CD8-positive, alpha-beta memory T cell (primary cell): ENCODE measurements at regions not wholly inside any gene's neighbourhood (a gene's known extent, or its start where the extent isn't known, plus 50 kb on each side); places are given as distances from the start of the nearest gene placed in this dataset.
A peak's percentile ranks its signal among the peaks of the same experiment; 100 is the strongest.

Source experiments
- CTCF ChIA-PET: fragments of 350-600 bp; sonication (Branson Sonifier 250); formaldehyde crosslinking; loops from one replicate; lab custom pipeline; 2021; ENCODE audit warnings: antibody characterized with exemption; lab: Charles Lee
- POLR2A ChIA-PET: fragments of 350-600 bp; sonication (Branson Sonifier 250); formaldehyde crosslinking; loops from one replicate; lab custom pipeline; 2021; ENCODE audit warnings: antibody characterized with exemption; lab: Charles Lee
- DNase-seq, 5 donors: peaks; one replicate each; pipeline versions ENCODE4 v3.0.0 to v3.0.0-alpha.2; 2020 to 2022; ENCODE audit warnings: mixed read lengths in 1 of 5
- H3K27ac ChIP-seq: one replicate; pipeline ENCODE4 v1.7.0; 2013; ENCODE audit warnings: low read depth, mild to moderate bottlenecking, low read length, moderate library complexity
- H3K27me3 ChIP-seq: 2 replicates; pipeline ENCODE4 v1.7.0; 2013; ENCODE audit warnings: low read length, mild to moderate bottlenecking; ENCODE audit not compliant: insufficient read depth, poor library complexity, severe bottlenecking
- H3K36me3 ChIP-seq: 2 replicates; pipeline ENCODE4 v1.7.0; 2013; ENCODE audit warnings: mild to moderate bottlenecking, low read length, moderate library complexity; ENCODE audit not compliant: insufficient read depth
- H3K4me1 ChIP-seq: 2 replicates; pipeline ENCODE4 v1.7.0; 2013; ENCODE audit warnings: mild to moderate bottlenecking, low read length, moderate library complexity; ENCODE audit not compliant: insufficient read depth
- H3K4me3 ChIP-seq: 2 replicates; pipeline ENCODE4 v1.7.0; 2013; ENCODE audit warnings: mild to moderate bottlenecking, low read length
- H3K9me3 ChIP-seq: 2 replicates; pipeline ENCODE4 v1.7.0; 2013; ENCODE audit warnings: mild to moderate bottlenecking, low read length
- H3K27ac Mint-ChIP-seq, 8 donors: one replicate each; pipeline ENCODE4 v1.8.0; 2020 to 2021; ENCODE audit warnings: mixed read lengths in 8 of 8, mild to moderate bottlenecking in 6 of 8, inconsistent platforms in 3 of 8, moderate library complexity in 3 of 8
- H3K27me3 Mint-ChIP-seq, 2 donors: one replicate each; pipeline ENCODE4 v1.8.0; 2020 to 2021; ENCODE audit warnings: mixed read lengths in 2 of 2, mild to moderate bottlenecking in 1 of 2, moderate library complexity in 1 of 2
- H3K36me3 Mint-ChIP-seq, 3 donors: one replicate each; pipeline ENCODE4 v1.8.0; 2020 to 2021; ENCODE audit warnings: mixed read lengths in 3 of 3, inconsistent platforms in 1 of 3, mild to moderate bottlenecking in 1 of 3
- H3K4me1 Mint-ChIP-seq, 3 donors: one replicate each; pipeline ENCODE4 v1.8.0; 2020 to 2021; ENCODE audit warnings: mixed read lengths in 3 of 3, inconsistent platforms in 1 of 3, mild to moderate bottlenecking in 1 of 3
- H3K4me3 Mint-ChIP-seq, 7 donors: one replicate each; pipeline ENCODE4 v1.8.0; 2020 to 2021; ENCODE audit warnings: mixed read lengths in 7 of 7, mild to moderate bottlenecking in 6 of 7, moderate library complexity in 4 of 7, inconsistent platforms in 2 of 7
- H3K9me3 Mint-ChIP-seq, 5 donors: one replicate each; pipeline ENCODE4 v1.8.0; 2020 to 2022; ENCODE audit warnings: mixed read lengths in 5 of 5, mild to moderate bottlenecking in 3 of 5, moderate library complexity in 2 of 5, inconsistent platforms in 1 of 5

GRCh38 chr10:111709603-111710002 is 474.0 kb downstream of the GPAM start:
- H3K36me3 Mint-ChIP-seq: peaks cover 0 to 2% (median 0%) of the 10 kb centered on the region in 3 donors
- POLR2A ChIA-PET: no interaction called here
- no peaks in the 10 kb centered on the region for H3K4me1 Mint-ChIP-seq
- H3K27ac ChIP-seq: no peak overlapping the region
- H3K4me1 ChIP-seq: no peaks in the 10 kb centered on the region
- H3K4me3 ChIP-seq: no peak overlapping the region
- H3K4me3 Mint-ChIP-seq: peak overlapping the region in 1 of 7 donors; percentile 49
- CTCF ChIA-PET: no interaction called here
- no peak for DNase-seq
- H3K27me3 ChIP-seq: no peaks in the 10 kb centered on the region
- H3K27ac Mint-ChIP-seq: no peak overlapping the region
- no peaks in the 10 kb centered on the region for H3K36me3 ChIP-seq
- H3K27me3 Mint-ChIP-seq: no peaks in the 10 kb centered on the region
- H3K9me3 ChIP-seq: no peaks in the 10 kb centered on the region
- peaks cover 0 to 10% (median 0%) of the 10 kb centered on the region in 5 donors for H3K9me3 Mint-ChIP-seq

- H3K27ac Mint-ChIP-seq: no peak overlapping the region
- peaks cover 0 to 2% (median 0%) of the 10 kb centered on the region in 3 donors for H3K36me3 Mint-ChIP-seq
- no peaks in the 10 kb centered on the region for H3K4me1 Mint-ChIP-seq
- DNase-seq: no peak
- peaks cover 18 to 24% (median 20%) of the 10 kb centered on the region in 5 donors for H3K9me3 Mint-ChIP-seq
- Histone ChIP-seq H3K4me3 (no peak overlapping the region), H3K27ac (no peak overlapping the region), H3K27me3 (no peaks in the 10 kb centered on the region), H3K4me1 (no peaks in the 10 kb centered on the region), H3K36me3 (no peaks in the 10 kb centered on the region), H3K9me3 (peaks cover 4% of the 10 kb centered on the region)
- no peaks in the 10 kb centered on the region for H3K27me3 Mint-ChIP-seq
- no peak overlapping the region for H3K4me3 Mint-ChIP-seq
- POLR2A ChIA-PET: no interaction called here
- CTCF ChIA-PET: no interaction called here
Observed at GRCh38 chr10:111716032-111716431, 467.5 kb downstream of the GPAM start.

- H3K4me1 Mint-ChIP-seq: no peaks in the 10 kb centered on the region
- H3K9me3 ChIP-seq: no peaks in the 10 kb centered on the region
- H3K4me1 ChIP-seq: no peaks in the 10 kb centered on the region
- no peak for DNase-seq
- H3K27me3 Mint-ChIP-seq: peaks cover 0 to 1% of the 10 kb centered on the region in 2 donors
- H3K9me3 Mint-ChIP-seq: peaks cover 0 to 4% (median 0%) of the 10 kb centered on the region in 5 donors
- no peaks in the 10 kb centered on the region for H3K36me3 ChIP-seq
- no peak overlapping the region for H3K27ac Mint-ChIP-seq
- H3K36me3 Mint-ChIP-seq: no peaks in the 10 kb centered on the region
- no peak overlapping the region for H3K4me3 Mint-ChIP-seq
- H3K27me3 ChIP-seq: no peaks in the 10 kb centered on the region
- H3K4me3 ChIP-seq: no peak overlapping the region
- ChIA-PET CTCF (no interaction called here), POLR2A (no interaction called here)
- H3K27ac ChIP-seq: no peak overlapping the region
Observed at GRCh38 chr10:111724121-111724520, 459.4 kb downstream of the GPAM start.

GRCh38 chr10:111725050-111725449 is 458.5 kb downstream of the GPAM start:
- H3K27ac Mint-ChIP-seq: no peak overlapping the region
- H3K27ac ChIP-seq: no peak overlapping the region
- no peak for DNase-seq
- CTCF ChIA-PET: no interaction called here
- POLR2A ChIA-PET: no interaction called here
- H3K27me3 ChIP-seq: no peaks in the 10 kb centered on the region
- H3K27me3 Mint-ChIP-seq: peaks cover 0 to 1% of the 10 kb centered on the region in 2 donors
- no peaks in the 10 kb centered on the region for H3K9me3 ChIP-seq
- no peaks in the 10 kb centered on the region for H3K4me1 Mint-ChIP-seq
- H3K4me3 ChIP-seq: no peak overlapping the region
- H3K36me3 ChIP-seq: no peaks in the 10 kb centered on the region
- H3K4me1 ChIP-seq: no peaks in the 10 kb centered on the region
- peaks cover 0 to 4% (median 0%) of the 10 kb centered on the region in 5 donors for H3K9me3 Mint-ChIP-seq
- H3K4me3 Mint-ChIP-seq: no peak overlapping the region
- H3K36me3 Mint-ChIP-seq: no peaks in the 10 kb centered on the region

GRCh38 chr10:111732166-111732785 is 451.3 kb downstream of the GPAM start:
- Histone ChIP-seq H3K36me3 (no peaks in the 10 kb centered on the region), H3K9me3 (no peaks in the 10 kb centered on the region), H3K27ac (no peak overlapping the region), H3K4me1 (no peaks in the 10 kb centered on the region), H3K4me3 (no peak overlapping the region), H3K27me3 (no peaks in the 10 kb centered on the region)
- no peaks in the 10 kb centered on the region for H3K4me1 Mint-ChIP-seq
- H3K9me3 Mint-ChIP-seq: peaks cover 0 to 2% (median 0%) of the 10 kb centered on the region in 5 donors
- H3K27ac Mint-ChIP-seq: no peak overlapping the region
- CTCF ChIA-PET: no interaction called here
- H3K36me3 Mint-ChIP-seq: no peaks in the 10 kb centered on the region
- H3K4me3 Mint-ChIP-seq: no peak overlapping the region
- H3K27me3 Mint-ChIP-seq: no peaks in the 10 kb centered on the region
- no peak for DNase-seq
- POLR2A ChIA-PET: no interaction called here

GRCh38 chr10:111739125-111739873 is 444.3 kb downstream of the GPAM start:
- ChIA-PET CTCF (no interaction called here), POLR2A (no interaction called here)
- Histone ChIP-seq H3K27ac (no peak overlapping the region), H3K4me3 (no peak overlapping the region), H3K36me3 (no peaks in the 10 kb centered on the region), H3K4me1 (no peaks in the 10 kb centered on the region), H3K9me3 (no peaks in the 10 kb centered on the region), H3K27me3 (no peaks in the 10 kb centered on the region)
- DNase-seq: no peak
- no peaks in the 10 kb centered on the region for H3K36me3 Mint-ChIP-seq
- H3K27me3 Mint-ChIP-seq: peaks cover 0 to 1% of the 10 kb centered on the region in 2 donors
- H3K27ac Mint-ChIP-seq: no peak overlapping the region
- H3K9me3 Mint-ChIP-seq: peaks cover 0 to 2% (median 0%) of the 10 kb centered on the region in 5 donors
- H3K4me3 Mint-ChIP-seq: no peak overlapping the region
- H3K4me1 Mint-ChIP-seq: no peaks in the 10 kb centered on the region

GRCh38 chr10:111739874-111740139 is 443.8 kb downstream of the GPAM start:
- Mint-ChIP-seq H3K4me3 (no peak overlapping the region), H3K36me3 (no peaks in the 10 kb centered on the region), H3K9me3 (peaks cover 0 to 2% (median 0%) of the 10 kb centered on the region in 5 donors), H3K27ac (no peak overlapping the region), H3K4me1 (no peaks in the 10 kb centered on the region), H3K27me3 (peaks cover 0 to 1% of the 10 kb centered on the region in 2 donors)
- ChIA-PET POLR2A (no interaction called here), CTCF (no interaction called here)
- Histone ChIP-seq H3K27ac (no peak overlapping the region), H3K27me3 (no peaks in the 10 kb centered on the region), H3K36me3 (no peaks in the 10 kb centered on the region), H3K4me1 (no peaks in the 10 kb centered on the region), H3K9me3 (no peaks in the 10 kb centered on the region), H3K4me3 (no peak overlapping the region)
- no peak for DNase-seq

GRCh38 chr10:111745982-111746381 is 437.6 kb downstream of the GPAM start:
- Histone ChIP-seq H3K36me3 (no peaks in the 10 kb centered on the region), H3K9me3 (no peaks in the 10 kb centered on the region), H3K4me3 (no peak overlapping the region), H3K27me3 (no peaks in the 10 kb centered on the region), H3K4me1 (no peaks in the 10 kb centered on the region), H3K27ac (no peak overlapping the region)
- Mint-ChIP-seq H3K27me3 (no peaks in the 10 kb centered on the region), H3K4me1 (no peaks in the 10 kb centered on the region), H3K36me3 (no peaks in the 10 kb centered on the region), H3K27ac (no peak overlapping the region), H3K4me3 (no peak overlapping the region), H3K9me3 (peaks cover 0 to 3% (median 0%) of the 10 kb centered on the region in 5 donors)
- no peak for DNase-seq
- ChIA-PET CTCF (no interaction called here), POLR2A (no interaction called here)
